ENCODE measurements at regions not wholly inside any gene's neighbourhood (a gene's known extent, or its start where the extent isn't known, plus 50 kb on each side); places are given as distances from the start of the nearest gene placed in this dataset. TPM values are rescaled to one million over a fixed set of nuclear protein-coding genes. Genes with fewer than 3 reads are reported as not detected.

GRCh38 chr2:221364672-221365071 is 207.4 kb downstream of the EPHA4 start:
- WGBS, 2 donors, result 88 to 92% methylated on average over 3 of the region's 3 CpGs
- no peaks in the 10 kb centered on the region for H3K9me3 ChIP-seq
- H3K4me1 ChIP-seq, result no peaks in the 10 kb centered on the region
- TF ChIP-seq POLR2A (IDR thresholded peaks at IDR 0.05), result no peak
- no peak for TF ChIP-seq CTCF (IDR thresholded peaks at IDR 0.05)
- no peak for TF ChIP-seq EP300 (IDR thresholded peaks at IDR 0.05)
- no peaks in the 10 kb centered on the region for H3K27me3 ChIP-seq
- H3K4me3 ChIP-seq, result no peak overlapping the region
- H3K27ac ChIP-seq, result no peak overlapping the region
- H3K36me3 ChIP-seq, result no peaks in the 10 kb centered on the region
- DNase-seq (ENCODE audit: low spot score in 2 of 2), result no peak

Small RNA genes in the stretch of these regions (small RNA-seq; reads per million reads assigned to genes)
- gene AC011233.1, result not detected
- gene MIR4268, result not detected
